CD4-positive, alpha-beta T cell treated with Interleukin-1 beta for 1 hour (primary cell): ENCODE measurements at regions not wholly inside any gene's neighbourhood (a gene's known extent, or its start where the extent isn't known, plus 50 kb on each side); places are given as distances from the start of the nearest gene placed in this dataset.
A peak's percentile ranks its signal among the peaks of the same experiment; 100 is the strongest.

Experiments
- DNase-seq, 2 donors: peaks; one replicate each; pipeline ENCODE4 v3.0.0-alpha.2; 2020 to 2022

GRCh38 chr2:226256237-226256636, 543.4 kb downstream of the IRS1 start:
- no peak for DNase-seq

- DNase-seq = no peak
Observed at GRCh38 chr2:226251661-226252060, 548.0 kb downstream of the IRS1 start.

- DNase-seq = no peak
Observed at GRCh38 chr2:226247289-226248275, 552.0 kb downstream of the IRS1 start.

- no peak for DNase-seq
Observed at GRCh38 chr2:226234187-226234586, 565.4 kb downstream of the IRS1 start.

- DNase-seq = no peak
Observed at GRCh38 chr2:226233388-226233787, 566.2 kb downstream of the IRS1 start.

GRCh38 chr2:226228080-226228479, 571.5 kb downstream of the IRS1 start:
- DNase-seq = no peak

GRCh38 chr2:226227341-226227740, 572.3 kb downstream of the IRS1 start:
- no peak for DNase-seq

GRCh38 chr2:226223704-226224103, 575.9 kb downstream of the IRS1 start:
- no peak for DNase-seq

- DNase-seq = no peak
Observed at GRCh38 chr2:226220511-226220910, 579.1 kb downstream of the IRS1 start.

GRCh38 chr2:226217191-226217590, 582.4 kb downstream of the IRS1 start:
- DNase-seq = no peak

GRCh38 chr2:226216575-226216974, 583.0 kb downstream of the IRS1 start:
- DNase-seq = no peak

- peak; percentile 42 to 53 for DNase-seq
Observed at GRCh38 chr2:226215902-226216503, 583.6 kb downstream of the IRS1 start.

- DNase-seq = no peak
Observed at GRCh38 chr2:226213717-226214116, 585.9 kb downstream of the IRS1 start.

GRCh38 chr2:226211439-226211838, 588.2 kb downstream of the IRS1 start:
- no peak for DNase-seq

GRCh38 chr2:226208726-226209125, 590.9 kb downstream of the IRS1 start:
- DNase-seq = no peak

- DNase-seq = no peak
Observed at GRCh38 chr2:226207671-226208070, 591.9 kb downstream of the IRS1 start.

- no peak for DNase-seq
Observed at GRCh38 chr2:226199555-226199954, 600.1 kb downstream of the IRS1 start.

- DNase-seq = no peak
Observed at GRCh38 chr2:226198956-226199355, 600.7 kb downstream of the IRS1 start.

- DNase-seq = no peak
Observed at GRCh38 chr2:226190479-226191252, 609.0 kb downstream of the IRS1 start.

GRCh38 chr2:226189061-226189460, 610.6 kb downstream of the IRS1 start:
- DNase-seq = no peak

- no peak for DNase-seq
Observed at GRCh38 chr2:226187616-226188015, 612.0 kb downstream of the IRS1 start.

GRCh38 chr2:226187156-226187555, 612.5 kb downstream of the IRS1 start:
- DNase-seq = no peak

GRCh38 chr2:226185616-226186211, 613.9 kb downstream of the IRS1 start:
- DNase-seq = no peak
